HEK293 (cell line): ENCODE measurements at regions not wholly inside any gene's neighbourhood (a gene's known extent, or its start where the extent isn't known, plus 50 kb on each side); places are given as distances from the start of the nearest gene placed in this dataset.

Experiments
- KLF1 ChIP-seq: fragments of 450-650 bp; formaldehyde crosslinking; IDR thresholded peaks from 2 replicates; pipeline ENCODE4 v1.5.1; 2016; ENCODE audit warnings: missing biosample characterization, missing genetic modification characterization
- ZNF112 ChIP-seq: fragments of 450-650 bp; formaldehyde crosslinking; IDR thresholded peaks from 2 replicates; pipeline ENCODE4 v1.5.0; 2017; ENCODE audit warnings: missing biosample characterization, missing genetic modification characterization
- ZNF248 ChIP-seq: fragments of 450-650 bp; formaldehyde crosslinking; IDR thresholded peaks from 2 replicates; pipeline ENCODE4 v1.5.1; 2017; ENCODE audit warnings: missing biosample characterization, missing genetic modification characterization
- ZNF416 ChIP-seq: fragments of 450-650 bp; formaldehyde crosslinking; IDR thresholded peaks from 2 replicates; pipeline ENCODE4 v1.5.1; 2016; ENCODE audit warnings: missing biosample characterization, missing genetic modification characterization
- ZNF670 ChIP-seq: fragments of 450-650 bp; formaldehyde crosslinking; IDR thresholded peaks from 2 replicates; pipeline ENCODE4 v1.5.1; 2016; ENCODE audit warnings: missing biosample characterization, missing genetic modification characterization, low read depth
- ZNF747 ChIP-seq: fragments of 450-650 bp; formaldehyde crosslinking; IDR thresholded peaks from 2 replicates; pipeline ENCODE4 v1.5.1; 2016; ENCODE audit warnings: missing biosample characterization, missing genetic modification characterization
- ZNF76 ChIP-seq: fragments of 450-650 bp; formaldehyde crosslinking; IDR thresholded peaks from 2 replicates; pipeline ENCODE4; 2016; ENCODE audit warnings: low read depth, missing biosample characterization, missing genetic modification characterization, borderline replicate concordance
- ZSCAN23 ChIP-seq: fragments of 450-650 bp; formaldehyde crosslinking; IDR thresholded peaks from 2 replicates; pipeline ENCODE4 v1.5.1; 2016; ENCODE audit warnings: missing biosample characterization, missing genetic modification characterization
- TF ChIP-seq, protein P1 (sequence below): fragments of 450-650 bp; formaldehyde crosslinking; IDR thresholded peaks from 2 replicates; pipeline ENCODE4 v1.5.1; 2016; ENCODE audit warnings: missing biosample characterization, missing genetic modification characterization
- TF ChIP-seq, protein P2 (sequence below): sonication (generic); formaldehyde crosslinking; IDR thresholded peaks from 2 replicates; pipeline ENCODE4 v1.8.1; 2022; ENCODE audit warnings: mild to moderate bottlenecking, moderate library complexity, missing genetic modification reagents
- TF ChIP-seq, protein P3 (sequence below): fragments of 450-650 bp; formaldehyde crosslinking; IDR thresholded peaks from 2 replicates; pipeline ENCODE4 v1.5.1; 2016; ENCODE audit warnings: missing biosample characterization, missing genetic modification characterization
- TF ChIP-seq, protein P4 (sequence below): fragments of 450-650 bp; formaldehyde crosslinking; IDR thresholded peaks from 2 replicates; pipeline ENCODE4 v1.5.1; 2016; ENCODE audit warnings: missing biosample characterization, missing genetic modification characterization

DNA sequence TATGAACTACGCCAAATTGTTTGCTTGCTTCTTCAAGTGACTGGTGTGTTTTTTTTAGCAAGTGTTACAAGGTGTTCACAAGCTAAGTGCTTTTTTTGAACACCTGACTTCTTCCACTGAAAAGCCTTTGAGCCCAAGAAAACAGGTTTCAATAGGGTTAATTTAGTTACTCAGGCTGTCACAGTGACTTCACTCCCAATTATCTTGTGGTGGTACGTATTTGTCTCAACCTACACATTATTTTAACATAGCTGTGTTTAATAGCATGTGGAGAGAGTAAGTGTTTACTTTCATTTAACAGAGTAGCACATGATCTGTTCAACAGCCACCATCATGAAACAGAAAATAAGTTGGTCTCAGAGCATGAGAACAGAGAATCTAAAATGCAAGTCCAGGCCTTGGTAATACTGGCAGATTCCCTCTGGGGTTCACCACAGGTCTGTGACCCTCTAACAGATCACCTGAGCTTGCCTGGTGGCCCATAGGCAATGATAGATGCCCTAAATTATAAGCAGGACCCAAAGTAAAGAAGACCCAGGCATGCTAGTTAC is 267.7 kb upstream of the SMARCA2 start:
- TF ChIP-seq KLF1 (tag by site-specific recombination) (no peak), ZNF76 (tag by site-specific recombination) (no peak), ZNF670 (tag by site-specific recombination) (no peak), ZSCAN23 (tag by site-specific recombination) (no peak), ZNF747 (no peak), ZNF112 (no peak), ZNF248 (tag by site-specific recombination) (no peak), ZNF416 (tag by site-specific recombination) (no peak)
- TF ChIP-seq, protein P1, sequence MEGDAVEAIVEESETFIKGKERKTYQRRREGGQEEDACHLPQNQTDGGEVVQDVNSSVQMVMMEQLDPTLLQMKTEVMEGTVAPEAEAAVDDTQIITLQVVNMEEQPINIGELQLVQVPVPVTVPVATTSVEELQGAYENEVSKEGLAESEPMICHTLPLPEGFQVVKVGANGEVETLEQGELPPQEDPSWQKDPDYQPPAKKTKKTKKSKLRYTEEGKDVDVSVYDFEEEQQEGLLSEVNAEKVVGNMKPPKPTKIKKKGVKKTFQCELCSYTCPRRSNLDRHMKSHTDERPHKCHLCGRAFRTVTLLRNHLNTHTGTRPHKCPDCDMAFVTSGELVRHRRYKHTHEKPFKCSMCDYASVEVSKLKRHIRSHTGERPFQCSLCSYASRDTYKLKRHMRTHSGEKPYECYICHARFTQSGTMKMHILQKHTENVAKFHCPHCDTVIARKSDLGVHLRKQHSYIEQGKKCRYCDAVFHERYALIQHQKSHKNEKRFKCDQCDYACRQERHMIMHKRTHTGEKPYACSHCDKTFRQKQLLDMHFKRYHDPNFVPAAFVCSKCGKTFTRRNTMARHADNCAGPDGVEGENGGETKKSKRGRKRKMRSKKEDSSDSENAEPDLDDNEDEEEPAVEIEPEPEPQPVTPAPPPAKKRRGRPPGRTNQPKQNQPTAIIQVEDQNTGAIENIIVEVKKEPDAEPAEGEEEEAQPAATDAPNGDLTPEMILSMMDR (tag by site-specific recombination): no peak
- TF ChIP-seq, protein P2, sequence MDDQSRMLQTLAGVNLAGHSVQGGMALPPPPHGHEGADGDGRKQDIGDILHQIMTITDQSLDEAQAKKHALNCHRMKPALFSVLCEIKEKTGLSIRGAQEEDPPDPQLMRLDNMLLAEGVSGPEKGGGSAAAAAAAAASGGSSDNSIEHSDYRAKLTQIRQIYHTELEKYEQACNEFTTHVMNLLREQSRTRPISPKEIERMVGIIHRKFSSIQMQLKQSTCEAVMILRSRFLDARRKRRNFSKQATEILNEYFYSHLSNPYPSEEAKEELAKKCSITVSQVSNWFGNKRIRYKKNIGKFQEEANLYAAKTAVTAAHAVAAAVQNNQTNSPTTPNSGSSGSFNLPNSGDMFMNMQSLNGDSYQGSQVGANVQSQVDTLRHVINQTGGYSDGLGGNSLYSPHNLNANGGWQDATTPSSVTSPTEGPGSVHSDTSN (CRISPR knock-in tag): no peak
- TF ChIP-seq, protein P3, sequence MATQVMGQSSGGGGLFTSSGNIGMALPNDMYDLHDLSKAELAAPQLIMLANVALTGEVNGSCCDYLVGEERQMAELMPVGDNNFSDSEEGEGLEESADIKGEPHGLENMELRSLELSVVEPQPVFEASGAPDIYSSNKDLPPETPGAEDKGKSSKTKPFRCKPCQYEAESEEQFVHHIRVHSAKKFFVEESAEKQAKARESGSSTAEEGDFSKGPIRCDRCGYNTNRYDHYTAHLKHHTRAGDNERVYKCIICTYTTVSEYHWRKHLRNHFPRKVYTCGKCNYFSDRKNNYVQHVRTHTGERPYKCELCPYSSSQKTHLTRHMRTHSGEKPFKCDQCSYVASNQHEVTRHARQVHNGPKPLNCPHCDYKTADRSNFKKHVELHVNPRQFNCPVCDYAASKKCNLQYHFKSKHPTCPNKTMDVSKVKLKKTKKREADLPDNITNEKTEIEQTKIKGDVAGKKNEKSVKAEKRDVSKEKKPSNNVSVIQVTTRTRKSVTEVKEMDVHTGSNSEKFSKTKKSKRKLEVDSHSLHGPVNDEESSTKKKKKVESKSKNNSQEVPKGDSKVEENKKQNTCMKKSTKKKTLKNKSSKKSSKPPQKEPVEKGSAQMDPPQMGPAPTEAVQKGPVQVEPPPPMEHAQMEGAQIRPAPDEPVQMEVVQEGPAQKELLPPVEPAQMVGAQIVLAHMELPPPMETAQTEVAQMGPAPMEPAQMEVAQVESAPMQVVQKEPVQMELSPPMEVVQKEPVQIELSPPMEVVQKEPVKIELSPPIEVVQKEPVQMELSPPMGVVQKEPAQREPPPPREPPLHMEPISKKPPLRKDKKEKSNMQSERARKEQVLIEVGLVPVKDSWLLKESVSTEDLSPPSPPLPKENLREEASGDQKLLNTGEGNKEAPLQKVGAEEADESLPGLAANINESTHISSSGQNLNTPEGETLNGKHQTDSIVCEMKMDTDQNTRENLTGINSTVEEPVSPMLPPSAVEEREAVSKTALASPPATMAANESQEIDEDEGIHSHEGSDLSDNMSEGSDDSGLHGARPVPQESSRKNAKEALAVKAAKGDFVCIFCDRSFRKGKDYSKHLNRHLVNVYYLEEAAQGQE (tag by site-specific recombination): no peak
- TF ChIP-seq, protein P4, sequence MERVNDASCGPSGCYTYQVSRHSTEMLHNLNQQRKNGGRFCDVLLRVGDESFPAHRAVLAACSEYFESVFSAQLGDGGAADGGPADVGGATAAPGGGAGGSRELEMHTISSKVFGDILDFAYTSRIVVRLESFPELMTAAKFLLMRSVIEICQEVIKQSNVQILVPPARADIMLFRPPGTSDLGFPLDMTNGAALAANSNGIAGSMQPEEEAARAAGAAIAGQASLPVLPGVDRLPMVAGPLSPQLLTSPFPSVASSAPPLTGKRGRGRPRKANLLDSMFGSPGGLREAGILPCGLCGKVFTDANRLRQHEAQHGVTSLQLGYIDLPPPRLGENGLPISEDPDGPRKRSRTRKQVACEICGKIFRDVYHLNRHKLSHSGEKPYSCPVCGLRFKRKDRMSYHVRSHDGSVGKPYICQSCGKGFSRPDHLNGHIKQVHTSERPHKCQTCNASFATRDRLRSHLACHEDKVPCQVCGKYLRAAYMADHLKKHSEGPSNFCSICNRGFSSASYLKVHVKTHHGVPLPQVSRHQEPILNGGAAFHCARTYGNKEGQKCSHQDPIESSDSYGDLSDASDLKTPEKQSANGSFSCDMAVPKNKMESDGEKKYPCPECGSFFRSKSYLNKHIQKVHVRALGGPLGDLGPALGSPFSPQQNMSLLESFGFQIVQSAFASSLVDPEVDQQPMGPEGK: no peak
